ENCODE measurements at regions not wholly inside any gene's neighbourhood (a gene's known extent, or its start where the extent isn't known, plus 50 kb on each side); places are given as distances from the start of the nearest gene placed in this dataset.

DNA sequence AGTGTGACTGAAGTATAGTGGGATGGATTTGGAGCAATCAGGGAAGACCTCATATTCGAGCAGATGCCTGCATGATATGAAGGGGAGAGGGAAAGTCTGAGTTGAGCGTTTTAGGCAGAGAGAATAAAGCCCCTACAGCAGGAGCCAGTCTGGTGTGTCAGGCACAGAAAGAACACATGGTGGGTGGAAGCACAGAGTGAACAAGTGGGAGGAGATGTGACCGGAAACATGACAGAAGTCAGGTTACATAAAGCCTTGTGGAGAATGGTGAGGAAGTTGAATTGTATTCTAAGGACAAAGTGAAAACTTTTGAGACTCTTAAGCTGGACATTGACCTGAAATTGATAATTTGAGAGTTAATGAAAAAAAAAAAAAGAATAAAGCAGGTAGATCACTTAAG, 541.0 kb downstream of the PLOD2 start:
- Histone ChIP-seq H2AK5ac (ENCODE audit: low read length, severe bottlenecking) (no peak overlapping the region), H2BK5ac (ENCODE audit: low read depth, low read length, poor library complexity, severe bottlenecking) (no peak overlapping the region), H4K91ac (ENCODE audit: low read length) (no peak overlapping the region), H2BK120ac (ENCODE audit: low read depth, low read length) (no peak overlapping the region), H4K8ac (ENCODE audit: low read length) (no peak overlapping the region), H3K18ac (ENCODE audit: low read depth in 1 of 2, low read length in 2 of 2) (peak overlapping the region in 1 of 2 experiments; percentile 28), H3K27me3 (ENCODE audit: control insufficient read depth in 1 of 2, insufficient read depth in 1 of 2, low read length in 2 of 2) (no peaks in the 10 kb centered on the region), H3K23ac (ENCODE audit: low read length in 2 of 2) (no peak overlapping the region), H3K79me1 (replicated peaks; ENCODE audit: low read length, poor library complexity, severe bottlenecking) (no peaks in the 10 kb centered on the region), H3K4me2 (ENCODE audit: low read length, poor library complexity, severe bottlenecking) (no peak overlapping the region), H3K4me3 (ENCODE audit: insufficient read depth in 1 of 2, low read depth in 1 of 2, low read length in 2 of 2) (no peak overlapping the region), H2AFZ (ENCODE audit: low read depth, low read length) (no peak overlapping the region), H3K36me3 (ENCODE audit: control insufficient read depth in 1 of 2, insufficient read depth in 2 of 2, low read depth in 1 of 2, low read length in 2 of 2) (no peaks in the 10 kb centered on the region), H3K27ac (ENCODE audit: low read length, poor library complexity, severe bottlenecking) (no peak overlapping the region), H3K14ac (ENCODE audit: low read length in 2 of 2) (no peak overlapping the region), H2BK15ac (ENCODE audit: low read depth, poor library complexity, severe bottlenecking) (no peak overlapping the region), H3K4me1 (ENCODE audit: control insufficient read depth, insufficient read depth, low read depth, low read length) (no peaks in the 10 kb centered on the region), H3K9ac (ENCODE audit: low read length) (no peak overlapping the region), H3K4ac (ENCODE audit: low read depth in 1 of 2, low read length in 2 of 2) (no peak overlapping the region), H2BK12ac (ENCODE audit: low read length in 2 of 2) (no peak overlapping the region), H3K9me3 (ENCODE audit: control insufficient read depth, low read length) (peaks cover 6% of the 10 kb centered on the region)
- WGBS: 91% methylated on average over 3 of the region's 3 CpGs
- no peak for DNase-seq

DNA sequence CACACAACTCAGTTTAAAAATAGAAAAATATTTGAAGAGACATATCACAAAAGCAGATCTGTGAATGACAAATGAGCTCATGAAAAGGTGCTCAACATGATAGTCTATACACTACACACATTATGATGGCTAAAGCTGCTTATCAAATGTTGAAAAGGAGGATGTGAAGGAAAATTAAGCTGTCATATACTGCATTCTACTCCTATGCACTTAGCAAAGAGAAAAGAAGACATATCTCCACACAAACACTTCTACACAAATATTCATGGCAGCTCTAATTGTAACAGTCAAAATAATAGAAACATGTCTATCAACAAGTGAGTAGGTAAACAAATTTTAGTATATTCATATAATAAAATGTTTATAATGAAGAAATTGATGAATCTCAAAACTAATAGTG, 540.5 kb downstream of the PLOD2 start:
- Histone ChIP-seq H2BK5ac (ENCODE audit: low read depth, low read length, poor library complexity, severe bottlenecking) (no peak overlapping the region), H3K9ac (ENCODE audit: low read length) (no peak overlapping the region), H3K27ac (ENCODE audit: low read length, poor library complexity, severe bottlenecking) (no peak overlapping the region), H3K79me1 (replicated peaks; ENCODE audit: low read length, poor library complexity, severe bottlenecking) (no peaks in the 10 kb centered on the region), H2BK12ac (ENCODE audit: low read length in 2 of 2) (no peak overlapping the region), H3K18ac (ENCODE audit: low read depth in 1 of 2, low read length in 2 of 2) (no peak overlapping the region), H2BK120ac (ENCODE audit: low read depth, low read length) (no peak overlapping the region), H3K4me3 (ENCODE audit: insufficient read depth in 1 of 2, low read depth in 1 of 2, low read length in 2 of 2) (no peak overlapping the region), H2AFZ (ENCODE audit: low read depth, low read length) (no peak overlapping the region), H4K8ac (ENCODE audit: low read length) (no peak overlapping the region), H3K36me3 (ENCODE audit: control insufficient read depth in 1 of 2, insufficient read depth in 2 of 2, low read depth in 1 of 2, low read length in 2 of 2) (no peaks in the 10 kb centered on the region), H3K27me3 (ENCODE audit: control insufficient read depth in 1 of 2, insufficient read depth in 1 of 2, low read length in 2 of 2) (no peaks in the 10 kb centered on the region), H3K14ac (ENCODE audit: low read length in 2 of 2) (no peak overlapping the region), H3K4me2 (ENCODE audit: low read length, poor library complexity, severe bottlenecking) (no peak overlapping the region), H3K4ac (ENCODE audit: low read depth in 1 of 2, low read length in 2 of 2) (no peak overlapping the region), H2BK15ac (ENCODE audit: low read depth, poor library complexity, severe bottlenecking) (no peak overlapping the region), H3K9me3 (ENCODE audit: control insufficient read depth, low read length) (peaks cover 6% of the 10 kb centered on the region), H3K4me1 (ENCODE audit: control insufficient read depth, insufficient read depth, low read depth, low read length) (no peaks in the 10 kb centered on the region), H3K23ac (ENCODE audit: low read length in 2 of 2) (no peak overlapping the region), H2AK5ac (ENCODE audit: low read length, severe bottlenecking) (no peak overlapping the region), H4K91ac (ENCODE audit: low read length) (no peak overlapping the region)
- no peak for DNase-seq

DNA sequence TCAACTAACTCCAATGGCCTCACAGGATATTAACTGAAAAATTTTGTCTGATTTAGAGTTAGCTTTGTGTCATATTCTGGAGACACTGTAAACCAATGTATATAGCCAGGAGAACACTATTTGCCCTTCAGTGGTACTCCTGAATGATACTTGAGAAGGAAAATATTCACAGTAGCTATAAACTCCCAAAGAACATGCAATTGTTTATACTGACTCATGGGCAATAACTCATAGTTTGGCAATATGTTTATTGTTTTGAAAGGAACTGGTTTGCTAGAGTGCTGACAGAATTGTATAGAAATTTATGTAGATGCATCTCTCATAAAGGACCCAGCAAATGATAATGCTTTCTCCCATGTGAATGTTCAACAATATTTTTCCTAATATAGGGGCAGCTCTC, 537.6 kb downstream of the PLOD2 start:
- no peak overlapping the region for H2AK5ac ChIP-seq (ENCODE audit: low read length, severe bottlenecking)
- H3K9ac ChIP-seq (ENCODE audit: low read length): no peak overlapping the region
- no peak overlapping the region for H4K8ac ChIP-seq (ENCODE audit: low read length)
- H3K9me3 ChIP-seq (ENCODE audit: control insufficient read depth, low read length): peaks cover 8% of the 10 kb centered on the region
- no peak overlapping the region for H2AFZ ChIP-seq (ENCODE audit: low read depth, low read length)
- no peaks in the 10 kb centered on the region for H3K27me3 ChIP-seq (ENCODE audit: control insufficient read depth in 1 of 2, insufficient read depth in 1 of 2, low read length in 2 of 2)
- no peaks in the 10 kb centered on the region for H3K4me1 ChIP-seq (ENCODE audit: control insufficient read depth, insufficient read depth, low read depth, low read length)
- H3K23ac ChIP-seq (ENCODE audit: low read length in 2 of 2): no peak overlapping the region
- H3K4me2 ChIP-seq (ENCODE audit: low read length, poor library complexity, severe bottlenecking): no peak overlapping the region
- H2BK120ac ChIP-seq (ENCODE audit: low read depth, low read length): no peak overlapping the region
- no peak overlapping the region for H3K27ac ChIP-seq (ENCODE audit: low read length, poor library complexity, severe bottlenecking)
- no peak overlapping the region for H2BK15ac ChIP-seq (ENCODE audit: low read depth, poor library complexity, severe bottlenecking)
- no peak overlapping the region for H3K18ac ChIP-seq (ENCODE audit: low read depth in 1 of 2, low read length in 2 of 2)
- no peak overlapping the region for H3K4me3 ChIP-seq (ENCODE audit: insufficient read depth in 1 of 2, low read depth in 1 of 2, low read length in 2 of 2)
- peak; percentile 85 for DNase-seq
- H3K4ac ChIP-seq (ENCODE audit: low read depth in 1 of 2, low read length in 2 of 2): no peak overlapping the region
- H4K91ac ChIP-seq (ENCODE audit: low read length): no peak overlapping the region
- no peak overlapping the region for H3K14ac ChIP-seq (ENCODE audit: low read length in 2 of 2)
- H2BK12ac ChIP-seq (ENCODE audit: low read length in 2 of 2): no peak overlapping the region
- H2BK5ac ChIP-seq (ENCODE audit: low read depth, low read length, poor library complexity, severe bottlenecking): no peak overlapping the region
- no peaks in the 10 kb centered on the region for H3K36me3 ChIP-seq (ENCODE audit: control insufficient read depth in 1 of 2, insufficient read depth in 2 of 2, low read depth in 1 of 2, low read length in 2 of 2)
- H3K79me1 ChIP-seq (replicated peaks; ENCODE audit: low read length, poor library complexity, severe bottlenecking): no peaks in the 10 kb centered on the region

DNA sequence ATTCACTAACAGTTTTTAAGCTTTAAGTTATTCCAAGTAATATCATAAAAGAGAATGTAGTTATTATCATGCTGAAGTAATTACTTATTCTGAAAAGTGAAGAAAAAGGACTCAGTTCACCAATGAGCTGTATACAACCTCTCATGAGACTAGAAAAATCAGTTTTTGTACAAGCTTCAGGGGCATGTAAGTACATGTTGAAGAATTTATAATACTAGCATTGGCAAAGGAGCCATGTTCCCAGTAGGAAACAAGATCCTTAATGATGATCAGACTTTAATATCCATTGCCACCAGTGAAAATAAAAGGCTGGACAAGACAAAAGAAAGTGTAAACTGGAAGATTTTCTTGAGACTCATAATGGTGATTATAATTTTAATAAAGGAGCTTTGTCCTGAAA, 532.8 kb downstream of the PLOD2 start:
- no peak overlapping the region for H2AK5ac ChIP-seq (ENCODE audit: low read length, severe bottlenecking)

More for the DNA sequence above, 532.8 kb downstream of the PLOD2 start:
- Histone ChIP-seq H2BK12ac (ENCODE audit: low read length in 2 of 2) (no peak overlapping the region), H4K91ac (ENCODE audit: low read length) (no peak overlapping the region), H3K79me1 (replicated peaks; ENCODE audit: low read length, poor library complexity, severe bottlenecking) (no peaks in the 10 kb centered on the region), H3K4me1 (ENCODE audit: control insufficient read depth, insufficient read depth, low read depth, low read length) (no peaks in the 10 kb centered on the region), H2BK120ac (ENCODE audit: low read depth, low read length) (no peak overlapping the region), H3K23ac (ENCODE audit: low read length in 2 of 2) (no peak overlapping the region), H3K27me3 (ENCODE audit: control insufficient read depth in 1 of 2, insufficient read depth in 1 of 2, low read length in 2 of 2) (no peaks in the 10 kb centered on the region), H2BK5ac (ENCODE audit: low read depth, low read length, poor library complexity, severe bottlenecking) (no peak overlapping the region), H3K27ac (ENCODE audit: low read length, poor library complexity, severe bottlenecking) (no peak overlapping the region), H2BK15ac (ENCODE audit: low read depth, poor library complexity, severe bottlenecking) (no peak overlapping the region), H3K14ac (ENCODE audit: low read length in 2 of 2) (no peak overlapping the region), H3K36me3 (ENCODE audit: control insufficient read depth in 1 of 2, insufficient read depth in 2 of 2, low read depth in 1 of 2, low read length in 2 of 2) (no peaks in the 10 kb centered on the region), H3K4me2 (ENCODE audit: low read length, poor library complexity, severe bottlenecking) (no peak overlapping the region), H2AFZ (ENCODE audit: low read depth, low read length) (no peak overlapping the region), H3K9ac (ENCODE audit: low read length) (no peak overlapping the region), H3K18ac (ENCODE audit: low read depth in 1 of 2, low read length in 2 of 2) (no peak overlapping the region), H4K8ac (ENCODE audit: low read length) (no peak overlapping the region), H3K9me3 (ENCODE audit: control insufficient read depth, low read length) (peaks cover 46% of the 10 kb centered on the region), H3K4ac (ENCODE audit: low read depth in 1 of 2, low read length in 2 of 2) (no peak overlapping the region), H3K4me3 (ENCODE audit: insufficient read depth in 1 of 2, low read depth in 1 of 2, low read length in 2 of 2) (no peak overlapping the region)
- DNase-seq: no peak
